Neural crest cell (in vitro differentiated cells): ENCODE measurements at regions not wholly inside any gene's neighbourhood (a gene's known extent, or its start where the extent isn't known, plus 50 kb on each side); places are given as distances from the start of the nearest gene placed in this dataset.

Experiments
- DNase-seq: peaks from one replicate; pipeline ENCODE4 v3.0.0; 2021; ENCODE audit warnings: low read depth, mixed read lengths, low spot score
- H3K27ac Mint-ChIP-seq: one replicate; pipeline ENCODE4 v1.8.0; 2021; ENCODE audit warnings: mild to moderate bottlenecking, mixed read lengths; ENCODE audit not compliant: unreplicated experiment
- H3K27me3 Mint-ChIP-seq: 2 replicates; pipeline ENCODE4 v1.8.0; 2021; ENCODE audit warnings: low read depth, mild to moderate bottlenecking, mixed read lengths
- H3K36me3 Mint-ChIP-seq: 2 replicates; pipeline ENCODE4 v1.8.0; 2021; ENCODE audit warnings: low read depth, mild to moderate bottlenecking, mixed read lengths
- H3K4me1 Mint-ChIP-seq: 2 replicates; pipeline ENCODE4 v1.8.0; 2021; ENCODE audit warnings: mixed read lengths
- H3K4me3 Mint-ChIP-seq: one replicate; pipeline ENCODE4 v1.8.0; 2021; ENCODE audit warnings: mild to moderate bottlenecking, mixed read lengths
- H3K9me3 Mint-ChIP-seq: 2 replicates; pipeline ENCODE4 v1.8.0; 2021; ENCODE audit warnings: mixed read lengths
- CTCF ChIP-seq: fragments of 200-600 bp; sonication (generic); conservative IDR thresholded peaks from 2 replicates; pipeline ENCODE4 v1.5.0; 2021; ENCODE audit warnings: antibody characterized with exemption, mild to moderate bottlenecking

GRCh38 chr10:10092581-10092980 lies 925.1 kb upstream of the CELF2 start:
- H3K9me3 Mint-ChIP-seq = no peaks in the 10 kb centered on the region
- H3K27ac Mint-ChIP-seq = no peak overlapping the region
- peaks cover 9% of the 10 kb centered on the region for H3K4me1 Mint-ChIP-seq
- DNase-seq = no peak
- H3K4me3 Mint-ChIP-seq = no peak overlapping the region
- H3K36me3 Mint-ChIP-seq = no peaks in the 10 kb centered on the region
- no peaks in the 10 kb centered on the region for H3K27me3 Mint-ChIP-seq
- TF ChIP-seq CTCF = no peak

DNA sequence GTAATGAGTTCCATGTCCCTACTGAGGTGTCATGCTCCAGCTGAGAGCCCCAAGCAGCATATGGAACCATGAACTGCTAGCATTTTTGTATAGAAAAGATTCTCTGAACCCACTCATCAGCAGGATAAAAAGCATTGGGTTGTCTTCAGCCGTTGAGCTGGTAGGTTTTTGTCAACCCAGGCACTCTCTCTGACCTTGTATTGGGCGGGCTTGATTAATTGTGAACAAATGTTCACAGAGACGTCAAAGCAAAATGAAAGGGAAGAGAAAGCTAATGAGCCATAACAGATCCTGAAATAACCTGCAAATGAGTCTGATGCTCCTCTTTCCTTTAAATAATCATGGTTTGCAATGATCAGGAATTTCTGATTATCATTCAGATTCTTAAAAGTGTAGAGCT lies 924.7 kb upstream of the CELF2 start:
- Mint-ChIP-seq H3K4me3 (no peak overlapping the region), H3K27me3 (no peaks in the 10 kb centered on the region), H3K9me3 (no peaks in the 10 kb centered on the region), H3K4me1 (peaks cover 9% of the 10 kb centered on the region), H3K36me3 (no peaks in the 10 kb centered on the region), H3K27ac (no peak overlapping the region)
- no peak for DNase-seq
- TF ChIP-seq CTCF = no peak

- Mint-ChIP-seq H3K9me3 (peaks cover 2% of the 10 kb centered on the region), H3K36me3 (peaks cover 2% of the 10 kb centered on the region), H3K27me3 (no peaks in the 10 kb centered on the region), H3K4me3 (no peak overlapping the region), H3K27ac (no peak overlapping the region), H3K4me1 (peaks cover 9% of the 10 kb centered on the region)
- TF ChIP-seq CTCF = no peak
- no peak for DNase-seq
Measured at GRCh38 chr10:10094691-10095090, 923.0 kb upstream of the CELF2 start.

- H3K4me3 Mint-ChIP-seq = no peak overlapping the region
- no peaks in the 10 kb centered on the region for H3K27me3 Mint-ChIP-seq
- H3K4me1 Mint-ChIP-seq = peaks cover 9% of the 10 kb centered on the region
- DNase-seq = no peak
- H3K27ac Mint-ChIP-seq = no peak overlapping the region
- H3K9me3 Mint-ChIP-seq = peaks cover 2% of the 10 kb centered on the region
- H3K36me3 Mint-ChIP-seq = peaks cover 3% of the 10 kb centered on the region
- TF ChIP-seq CTCF = no peak
Measured at GRCh38 chr10:10096296-10096695, 921.4 kb upstream of the CELF2 start.

GRCh38 chr10:10096898-10097297 lies 920.8 kb upstream of the CELF2 start:
- H3K27me3 Mint-ChIP-seq = no peaks in the 10 kb centered on the region
- DNase-seq = no peak
- H3K9me3 Mint-ChIP-seq = peaks cover 2% of the 10 kb centered on the region
- H3K27ac Mint-ChIP-seq = no peak overlapping the region
- H3K4me3 Mint-ChIP-seq = no peak overlapping the region
- no peak for TF ChIP-seq CTCF
- peaks cover 3% of the 10 kb centered on the region for H3K36me3 Mint-ChIP-seq
- peaks cover 9% of the 10 kb centered on the region for H3K4me1 Mint-ChIP-seq

DNA sequence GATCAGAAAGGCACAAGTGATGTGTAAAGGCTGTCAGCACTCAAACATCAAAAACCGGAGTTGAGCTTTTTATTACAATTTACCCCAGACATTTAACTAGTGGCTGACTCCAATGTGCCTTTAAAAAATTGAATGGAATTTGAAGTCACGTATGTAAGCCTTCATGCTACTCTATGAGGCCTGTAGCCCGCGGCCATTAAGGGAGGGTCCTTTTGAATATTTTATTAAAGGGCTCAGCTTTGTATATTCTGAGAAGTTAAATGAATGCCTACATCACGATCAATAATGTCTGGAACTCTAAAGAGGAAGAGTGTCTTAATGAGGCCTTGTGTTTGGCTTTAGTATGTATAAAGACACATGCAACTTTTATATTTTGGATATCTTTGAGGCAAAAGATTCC lies 916.6 kb upstream of the CELF2 start:
- Mint-ChIP-seq H3K4me1 (no peaks in the 10 kb centered on the region), H3K36me3 (peaks cover 3% of the 10 kb centered on the region)

More for the DNA sequence above, 916.6 kb upstream of the CELF2 start:
- no peak for DNase-seq
- no peak for TF ChIP-seq CTCF
- H3K27me3 Mint-ChIP-seq = no peaks in the 10 kb centered on the region
- H3K9me3 Mint-ChIP-seq = peaks cover 2% of the 10 kb centered on the region
- no peak overlapping the region for H3K27ac Mint-ChIP-seq
- no peak overlapping the region for H3K4me3 Mint-ChIP-seq
